ENCODE measurements at regions not wholly inside any gene's neighbourhood (a gene's known extent, or its start where the extent isn't known, plus 50 kb on each side); places are given as distances from the start of the nearest gene placed in this dataset.

DNA sequence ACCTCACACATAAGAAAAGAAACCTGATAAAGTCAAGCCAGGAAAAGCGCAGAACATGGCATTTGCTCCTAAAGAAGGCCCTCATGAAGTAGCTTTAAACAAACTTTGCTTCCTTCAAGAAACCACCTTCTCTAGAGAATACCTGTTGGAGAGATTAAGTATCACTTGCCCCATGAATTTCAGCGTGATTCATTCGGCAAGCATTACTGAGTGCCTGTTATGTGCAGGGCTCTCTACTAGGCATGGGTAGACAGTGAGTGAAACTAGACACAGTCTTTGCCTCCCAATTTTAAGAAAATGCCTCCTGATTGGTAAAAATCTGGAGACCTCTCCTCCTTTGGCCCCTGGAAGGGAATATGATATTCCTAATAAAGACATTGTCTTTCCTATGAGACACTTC, 475.8 kb upstream of the NBEA start:
- Histone ChIP-seq H3K79me2 (ENCODE audit: insufficient read depth, low read length) (no peaks in the 10 kb centered on the region), H2AFZ (ENCODE audit: insufficient read depth, low read depth, low read length, poor library complexity, severe bottlenecking) (no peak overlapping the region), H3K36me3 (replicated peaks in 1 of 2; ENCODE audit: control insufficient read depth in 1 of 2, insufficient read depth in 2 of 2, low read length in 2 of 2) (no peaks in the 10 kb centered on the region), H3K27ac (ENCODE audit: low read depth in 1 of 2, low read length in 2 of 2) (no peak overlapping the region), H3K9me3 (replicated peaks in 1 of 2; ENCODE audit: control insufficient read depth in 1 of 2, insufficient read depth in 1 of 2, low read length in 2 of 2) (peaks cover 9 to 19% of the 10 kb centered on the region in 2 donors), H3K9ac (ENCODE audit: insufficient read depth, low read length, poor library complexity, severe bottlenecking) (no peak overlapping the region), H4K20me1 (ENCODE audit: insufficient read depth, low read length) (no peaks in the 10 kb centered on the region), H3K4me2 (replicated peaks; ENCODE audit: extremely low read depth, low read length, poor library complexity, severe bottlenecking) (no peak overlapping the region), H3K4me3 (replicated peaks in 1 of 3; ENCODE audit: low read depth in 2 of 3, low read length in 3 of 3) (no peak overlapping the region), H3K27me3 (ENCODE audit: control insufficient read depth in 2 of 2, insufficient read depth in 2 of 2, low read length in 2 of 2) (no peaks in the 10 kb centered on the region), H3K4me1 (ENCODE audit: control insufficient read depth in 1 of 2, insufficient read depth in 2 of 2, low read length in 2 of 2) (no peaks in the 10 kb centered on the region)
- Mint-ChIP-seq H3K36me3 (no peaks in the 10 kb centered on the region), H3K27ac (no peak overlapping the region), H3K9me3 (peaks cover 0 to 16% (median 5%) of the 10 kb centered on the region in 7 donors), H3K4me3 (no peak overlapping the region), H3K4me1 (no peaks in the 10 kb centered on the region), H3K27me3 (ENCODE audit: low read depth in 3 of 3) (peaks cover 0 to 3% (median 0%) of the 10 kb centered on the region in 3 donors)
- intact Hi-C loops (cut with micrococcal nuclease): no loop called here
- TF ChIP-seq, protein P1, sequence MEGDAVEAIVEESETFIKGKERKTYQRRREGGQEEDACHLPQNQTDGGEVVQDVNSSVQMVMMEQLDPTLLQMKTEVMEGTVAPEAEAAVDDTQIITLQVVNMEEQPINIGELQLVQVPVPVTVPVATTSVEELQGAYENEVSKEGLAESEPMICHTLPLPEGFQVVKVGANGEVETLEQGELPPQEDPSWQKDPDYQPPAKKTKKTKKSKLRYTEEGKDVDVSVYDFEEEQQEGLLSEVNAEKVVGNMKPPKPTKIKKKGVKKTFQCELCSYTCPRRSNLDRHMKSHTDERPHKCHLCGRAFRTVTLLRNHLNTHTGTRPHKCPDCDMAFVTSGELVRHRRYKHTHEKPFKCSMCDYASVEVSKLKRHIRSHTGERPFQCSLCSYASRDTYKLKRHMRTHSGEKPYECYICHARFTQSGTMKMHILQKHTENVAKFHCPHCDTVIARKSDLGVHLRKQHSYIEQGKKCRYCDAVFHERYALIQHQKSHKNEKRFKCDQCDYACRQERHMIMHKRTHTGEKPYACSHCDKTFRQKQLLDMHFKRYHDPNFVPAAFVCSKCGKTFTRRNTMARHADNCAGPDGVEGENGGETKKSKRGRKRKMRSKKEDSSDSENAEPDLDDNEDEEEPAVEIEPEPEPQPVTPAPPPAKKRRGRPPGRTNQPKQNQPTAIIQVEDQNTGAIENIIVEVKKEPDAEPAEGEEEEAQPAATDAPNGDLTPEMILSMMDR (IDR thresholded peaks at IDR 0.05): no peak
- DNase-seq: no peak
- WGBS (ENCODE audit: insufficient coverage): 83% methylated on average over 2 of the region's 3 CpGs

DNA sequence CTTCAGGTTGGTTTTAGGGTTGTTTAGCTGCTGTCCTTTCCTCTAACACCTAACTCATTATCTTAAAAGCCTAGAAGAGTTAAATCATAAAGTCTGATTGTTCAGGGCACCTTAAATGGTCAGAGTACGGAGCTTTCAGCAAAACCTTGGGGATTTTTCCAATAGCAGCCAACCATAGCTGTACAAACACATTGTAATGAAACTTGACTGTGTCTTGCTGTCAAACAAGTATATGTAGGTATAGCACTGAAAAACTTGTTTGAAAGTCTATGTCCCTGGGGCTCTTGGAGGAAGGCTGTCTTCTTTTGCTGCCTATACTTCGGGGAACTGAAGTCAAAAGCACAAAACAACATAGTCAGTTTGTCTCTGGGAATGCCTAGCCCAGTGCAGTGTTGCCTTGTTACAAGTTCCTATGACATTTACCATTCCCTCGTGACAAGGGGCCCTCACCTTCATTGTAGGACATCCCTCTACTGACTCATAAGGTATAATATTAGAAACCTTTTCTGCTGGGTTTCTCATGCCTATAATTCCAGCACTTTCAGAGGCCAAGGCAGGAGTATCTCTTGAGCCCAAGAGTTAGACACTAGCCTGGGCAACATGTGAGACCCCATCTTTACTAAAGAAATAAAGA, 474.5 kb upstream of the NBEA start:
- Mint-ChIP-seq H3K4me3 (no peak overlapping the region), H3K9me3 (peaks cover 0 to 17% (median 5%) of the 10 kb centered on the region in 7 donors), H3K4me1 (no peaks in the 10 kb centered on the region), H3K36me3 (no peaks in the 10 kb centered on the region), H3K27ac (no peak overlapping the region), H3K27me3 (ENCODE audit: low read depth in 3 of 3) (peaks cover 0 to 3% (median 0%) of the 10 kb centered on the region in 3 donors)
- H3K27ac ChIP-seq (ENCODE audit: low read depth in 1 of 2, low read length in 2 of 2): no peak overlapping the region
- DNase-seq: no peak
- 67% methylated on average over 1 of the region's 3 CpGs for WGBS (ENCODE audit: insufficient coverage)
- no peak overlapping the region for H3K4me3 ChIP-seq (replicated peaks in 1 of 3; ENCODE audit: low read depth in 2 of 3, low read length in 3 of 3)
- no peaks in the 10 kb centered on the region for H3K4me1 ChIP-seq (ENCODE audit: control insufficient read depth in 1 of 2, insufficient read depth in 2 of 2, low read length in 2 of 2)
- H2AFZ ChIP-seq (ENCODE audit: insufficient read depth, low read depth, low read length, poor library complexity, severe bottlenecking): no peak overlapping the region
- H3K27me3 ChIP-seq (ENCODE audit: control insufficient read depth in 2 of 2, insufficient read depth in 2 of 2, low read length in 2 of 2): no peaks in the 10 kb centered on the region
- TF ChIP-seq, protein P1 (IDR thresholded peaks at IDR 0.05): no peak
- no peaks in the 10 kb centered on the region for H4K20me1 ChIP-seq (ENCODE audit: insufficient read depth, low read length)
- no peaks in the 10 kb centered on the region for H3K79me2 ChIP-seq (ENCODE audit: insufficient read depth, low read length)
- H3K4me2 ChIP-seq (replicated peaks; ENCODE audit: extremely low read depth, low read length, poor library complexity, severe bottlenecking): no peak overlapping the region
- no peaks in the 10 kb centered on the region for H3K36me3 ChIP-seq (replicated peaks in 1 of 2; ENCODE audit: control insufficient read depth in 1 of 2, insufficient read depth in 2 of 2, low read length in 2 of 2)
- intact Hi-C loops (cut with micrococcal nuclease): no loop called here
- no peak overlapping the region for H3K9ac ChIP-seq (ENCODE audit: insufficient read depth, low read length, poor library complexity, severe bottlenecking)
- peaks cover 9 to 19% of the 10 kb centered on the region in 2 donors for H3K9me3 ChIP-seq (replicated peaks in 1 of 2; ENCODE audit: control insufficient read depth in 1 of 2, insufficient read depth in 1 of 2, low read length in 2 of 2)
